ENCODE measurements at regions not wholly inside any gene's neighbourhood (a gene's known extent, or its start where the extent isn't known, plus 50 kb on each side); places are given as distances from the start of the nearest gene placed in this dataset.

DNA sequence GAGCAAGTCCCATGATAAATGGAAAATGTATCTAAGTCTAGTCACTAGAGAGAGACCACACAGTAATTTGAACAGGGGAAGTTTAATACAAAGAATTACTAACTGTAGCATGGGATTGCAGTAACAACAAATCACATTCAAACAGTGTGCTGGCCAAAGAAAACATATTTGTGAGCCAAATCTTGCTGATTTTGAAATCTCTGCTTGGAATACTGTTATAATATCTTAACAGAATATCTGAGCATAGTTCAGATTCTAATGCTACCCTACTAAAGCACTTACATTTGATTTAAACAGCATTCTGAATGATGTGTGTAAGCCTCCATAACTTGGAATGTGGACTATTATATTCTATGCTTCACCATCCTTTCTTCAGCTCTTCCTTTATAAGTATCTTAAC is 270.0 kb upstream of the BRINP3 start:
- no peak for TF ChIP-seq EZH2 (IDR thresholded peaks at IDR 0.05)
- no peak for TF ChIP-seq POLR2AphosphoS5 (IDR thresholded peaks at IDR 0.05; ENCODE audit: borderline replicate concordance, low read depth, low read length)
- no peak for TF ChIP-seq FOXP2 (optimal IDR thresholded peaks at IDR 0.05; ENCODE audit: control extremely low read depth, extremely low read length, insufficient read depth)
